Osteoblast (primary cell): ENCODE measurements at regions not wholly inside any gene's neighbourhood (a gene's known extent, or its start where the extent isn't known, plus 50 kb on each side); places are given as distances from the start of the nearest gene placed in this dataset.

Experiments used
- DNase-seq: peaks from one replicate; pipeline ENCODE4 v3.0.0; 2011; ENCODE audit warnings: low spot score, mixed read lengths; ENCODE audit not compliant: insufficient read length; ENCODE audit errors: missing footprints
- H2AFZ ChIP-seq: 2 replicates; pipeline ENCODE4 v1.6.0; 2011; ENCODE audit warnings: mild to moderate bottlenecking, low read length
- H3K27ac ChIP-seq: 2 replicates; pipeline ENCODE4 v1.5.1; 2011; ENCODE audit warnings: mild to moderate bottlenecking, low read depth, low read length, moderate library complexity
- H3K27me3 ChIP-seq: 2 replicates; pipeline ENCODE4 v1.6.0; 2012; ENCODE audit warnings: mild to moderate bottlenecking, control low read depth, inconsistent platforms, low read length, moderate library complexity; ENCODE audit not compliant: insufficient read depth
- H3K36me3 ChIP-seq: 2 replicates; pipeline ENCODE4 v1.5.1; 2011; ENCODE audit warnings: mild to moderate bottlenecking, low read length, control low read depth, moderate library complexity; ENCODE audit not compliant: insufficient read depth
- H3K4me1 ChIP-seq: 2 replicates; pipeline ENCODE4 v1.5.1; 2011; ENCODE audit warnings: mild to moderate bottlenecking, low read length, control low read depth, moderate library complexity; ENCODE audit not compliant: insufficient read depth
- H3K4me2 ChIP-seq: 2 replicates; pipeline ENCODE4 v1.6.0; 2011; ENCODE audit warnings: mild to moderate bottlenecking, low read length; ENCODE audit not compliant: insufficient read depth
- H3K4me3 ChIP-seq: fragments of 200-600 bp; sonication (generic); 3 replicates; pipeline ENCODE4 v1.5.1; 2012; ENCODE audit warnings: mild to moderate bottlenecking, low read length, inconsistent platforms; ENCODE audit not compliant: insufficient read depth
- H3K79me2 ChIP-seq: 2 replicates; pipeline ENCODE4 v1.6.0; 2012; ENCODE audit warnings: mild to moderate bottlenecking, low read length, control low read depth, inconsistent platforms; ENCODE audit not compliant: insufficient read depth
- H3K9me3 ChIP-seq: 2 replicates; pipeline ENCODE4 v1.5.1; 2011; ENCODE audit warnings: low read depth, low read length, control low read depth
- H4K20me1 ChIP-seq: 2 replicates; pipeline ENCODE4 v1.6.0; 2012; ENCODE audit warnings: mild to moderate bottlenecking, low read length, control low read depth; ENCODE audit not compliant: insufficient read depth
- TF ChIP-seq, protein P1 (sequence below): IDR thresholded peaks from 2 replicates; pipeline ENCODE4 v1.5.1; 2011; ENCODE audit warnings: mild to moderate bottlenecking, low read depth, low read length, moderate library complexity; ENCODE audit errors: extremely low read depth

DNA sequence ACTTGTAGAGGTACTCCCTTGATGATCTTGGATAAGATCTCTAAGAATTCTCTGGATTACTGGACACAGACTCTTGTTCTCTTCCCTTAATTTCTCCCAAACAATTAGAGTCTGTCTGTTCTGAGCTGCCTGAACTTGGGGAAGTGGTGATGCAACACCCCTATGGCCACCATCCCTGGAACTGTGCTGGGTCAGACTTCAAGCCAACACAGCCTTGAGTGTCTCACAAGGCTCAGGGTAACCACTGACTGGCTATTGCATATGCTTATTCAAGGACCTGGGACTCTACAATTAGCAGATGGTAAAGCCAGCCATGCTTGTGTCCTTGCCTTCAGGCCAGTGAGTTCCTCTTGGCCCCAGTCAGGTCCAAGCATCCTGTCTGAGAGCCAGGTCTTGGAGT lies 504.5 kb downstream of the MAN2A1 start:
- H3K4me2 ChIP-seq: no peak overlapping the region
- no peaks in the 10 kb centered on the region for H3K27me3 ChIP-seq
- no peaks in the 10 kb centered on the region for H3K79me2 ChIP-seq
- no peak overlapping the region for H2AFZ ChIP-seq
- H3K4me1 ChIP-seq: no peaks in the 10 kb centered on the region
- no peak for DNase-seq
- no peaks in the 10 kb centered on the region for H4K20me1 ChIP-seq
- H3K27ac ChIP-seq: no peak overlapping the region
- H3K4me3 ChIP-seq: no peak overlapping the region
- no peaks in the 10 kb centered on the region for H3K36me3 ChIP-seq
- TF ChIP-seq, protein P1, sequence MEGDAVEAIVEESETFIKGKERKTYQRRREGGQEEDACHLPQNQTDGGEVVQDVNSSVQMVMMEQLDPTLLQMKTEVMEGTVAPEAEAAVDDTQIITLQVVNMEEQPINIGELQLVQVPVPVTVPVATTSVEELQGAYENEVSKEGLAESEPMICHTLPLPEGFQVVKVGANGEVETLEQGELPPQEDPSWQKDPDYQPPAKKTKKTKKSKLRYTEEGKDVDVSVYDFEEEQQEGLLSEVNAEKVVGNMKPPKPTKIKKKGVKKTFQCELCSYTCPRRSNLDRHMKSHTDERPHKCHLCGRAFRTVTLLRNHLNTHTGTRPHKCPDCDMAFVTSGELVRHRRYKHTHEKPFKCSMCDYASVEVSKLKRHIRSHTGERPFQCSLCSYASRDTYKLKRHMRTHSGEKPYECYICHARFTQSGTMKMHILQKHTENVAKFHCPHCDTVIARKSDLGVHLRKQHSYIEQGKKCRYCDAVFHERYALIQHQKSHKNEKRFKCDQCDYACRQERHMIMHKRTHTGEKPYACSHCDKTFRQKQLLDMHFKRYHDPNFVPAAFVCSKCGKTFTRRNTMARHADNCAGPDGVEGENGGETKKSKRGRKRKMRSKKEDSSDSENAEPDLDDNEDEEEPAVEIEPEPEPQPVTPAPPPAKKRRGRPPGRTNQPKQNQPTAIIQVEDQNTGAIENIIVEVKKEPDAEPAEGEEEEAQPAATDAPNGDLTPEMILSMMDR: no peak
- H3K9me3 ChIP-seq: peaks cover 2% of the 10 kb centered on the region

DNA sequence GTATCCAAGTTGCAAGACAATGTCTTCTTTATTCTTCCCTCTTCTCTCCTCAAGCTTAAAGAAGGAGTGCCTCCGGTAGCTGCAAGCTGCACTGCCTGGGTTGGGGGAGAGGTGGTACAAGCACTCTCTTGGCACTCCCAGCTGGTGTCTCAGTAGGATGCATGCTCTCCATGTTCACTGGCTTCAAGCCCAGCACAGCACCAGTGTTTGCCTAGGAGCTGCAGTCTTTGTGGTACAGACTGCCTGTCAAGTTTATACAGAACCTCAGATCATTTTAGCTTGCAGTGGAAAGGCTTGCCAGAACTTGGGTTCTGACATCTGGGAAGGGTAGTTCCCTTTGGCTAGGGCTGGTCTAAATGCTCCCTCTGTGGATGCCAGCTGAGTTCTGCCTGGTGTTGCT lies 505.6 kb downstream of the MAN2A1 start:
- TF ChIP-seq, protein P1: no peak
- Histone ChIP-seq H3K9me3 (peaks cover 2% of the 10 kb centered on the region), H3K27me3 (no peaks in the 10 kb centered on the region), H3K4me3 (no peak overlapping the region), H3K79me2 (no peaks in the 10 kb centered on the region), H3K27ac (no peak overlapping the region), H3K4me2 (no peak overlapping the region), H4K20me1 (no peaks in the 10 kb centered on the region), H3K4me1 (no peaks in the 10 kb centered on the region), H3K36me3 (no peaks in the 10 kb centered on the region), H2AFZ (no peak overlapping the region)
- no peak for DNase-seq

DNA sequence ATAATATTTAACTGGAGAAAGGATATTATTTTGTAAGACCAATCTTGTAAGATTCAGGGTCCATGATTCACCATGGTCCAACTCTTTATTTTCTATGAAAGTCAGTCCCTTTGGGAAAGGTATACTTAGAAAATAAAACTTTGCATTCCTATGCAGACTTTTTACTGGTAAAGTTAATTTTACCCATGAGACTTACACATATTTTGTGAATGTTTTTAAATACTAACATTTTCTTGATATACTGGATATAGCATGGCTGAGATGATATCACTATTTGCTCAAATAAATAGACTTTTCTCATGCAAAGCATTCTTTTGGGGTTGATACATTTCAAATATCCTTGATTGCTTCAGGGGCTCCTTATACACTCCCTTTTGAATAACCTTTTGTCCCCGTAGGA lies 512.1 kb downstream of the MAN2A1 start:
- Histone ChIP-seq H3K79me2 (no peaks in the 10 kb centered on the region), H3K9me3 (no peaks in the 10 kb centered on the region), H3K4me1 (no peaks in the 10 kb centered on the region), H3K4me3 (no peak overlapping the region), H2AFZ (no peak overlapping the region), H4K20me1 (no peaks in the 10 kb centered on the region), H3K36me3 (no peaks in the 10 kb centered on the region), H3K4me2 (no peak overlapping the region), H3K27me3 (no peaks in the 10 kb centered on the region), H3K27ac (no peak overlapping the region)
- TF ChIP-seq, protein P1: no peak
- no peak for DNase-seq

DNA sequence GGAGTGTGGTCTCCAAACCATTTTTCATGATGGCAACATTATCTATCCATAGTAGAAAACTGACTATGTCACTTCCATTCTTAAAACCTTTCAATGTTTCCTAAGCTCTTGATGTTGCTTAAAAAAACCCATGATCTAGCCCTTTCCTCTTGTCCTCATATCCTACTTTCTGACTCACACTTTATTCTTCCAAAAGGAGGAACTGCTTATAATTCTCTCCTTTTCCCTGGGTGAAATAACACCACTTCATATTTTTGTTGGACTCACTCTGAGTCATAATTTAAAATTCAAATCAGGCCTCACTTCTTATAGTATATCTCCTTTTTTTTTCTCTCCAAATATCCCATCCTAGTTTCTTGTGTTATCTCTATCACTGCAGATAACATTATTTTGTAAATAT lies 513.9 kb downstream of the MAN2A1 start:
- TF ChIP-seq, protein P1: no peak
- Histone ChIP-seq H3K4me1 (no peaks in the 10 kb centered on the region), H3K4me2 (no peak overlapping the region), H2AFZ (no peak overlapping the region), H3K4me3 (no peak overlapping the region), H3K36me3 (no peaks in the 10 kb centered on the region), H3K27ac (no peak overlapping the region), H4K20me1 (no peaks in the 10 kb centered on the region), H3K27me3 (no peaks in the 10 kb centered on the region), H3K9me3 (no peaks in the 10 kb centered on the region), H3K79me2 (no peaks in the 10 kb centered on the region)
- no peak for DNase-seq
